HEK293 (cell line): ENCODE measurements at regions not wholly inside any gene's neighbourhood (a gene's known extent, or its start where the extent isn't known, plus 50 kb on each side); places are given as distances from the start of the nearest gene placed in this dataset.

Experiments used
- CTCF ChIA-PET: fragments of 350-600 bp; formaldehyde crosslinking; extraction: SDS; loops from one replicate; lab custom pipeline; 2021; ENCODE audit warnings: antibody characterized with exemption; lab: Yijun Ruan, JAX
- POLR2A ChIA-PET: fragments of 300-600 bp; formaldehyde crosslinking; extraction: SDS; loops from one replicate; lab custom pipeline; 2020; ENCODE audit warnings: antibody characterized with exemption, inconsistent platforms; lab: Yijun Ruan, JAX
- H3K27ac ChIP-seq: fragments of 200-500 bp; sonication (Bioruptor generic); 2 replicates; pipeline ENCODE4 v1.5.1; 2014; ENCODE audit warnings: low read depth, low read length, control low read depth, inconsistent platforms; ENCODE audit errors: extremely low read depth
- H3K36me3 ChIP-seq, 2 experiments: fragments of 200-500 bp in 1 of 2; sonication (Bioruptor generic) in 1 of 2; 1 replicate in 1 of 2; 2 replicates in 1 of 2; pipeline ENCODE4 v1.5.1; 2014 to 2017; ENCODE audit warnings: inconsistent platforms in 2 of 2, low read length in 2 of 2; ENCODE audit not compliant: control insufficient read depth in 2 of 2, insufficient read depth in 1 of 2
- H3K4me1 ChIP-seq: fragments of 200-500 bp; sonication (Bioruptor generic); 2 replicates; pipeline ENCODE4 v1.5.1; 2014; ENCODE audit warnings: mild to moderate bottlenecking, low read length, inconsistent platforms; ENCODE audit not compliant: control insufficient read depth, insufficient read depth
- H3K4me3 ChIP-seq: 2 replicates; pipeline ENCODE4 v1.5.1; 2011; ENCODE audit warnings: low read depth, mild to moderate bottlenecking, control low read depth, low read length, moderate library complexity
- H3K9me3 ChIP-seq: fragments of 200-500 bp; sonication (Bioruptor generic); 2 replicates; pipeline ENCODE4 v1.5.1; 2014; ENCODE audit warnings: low read depth, low read length, inconsistent platforms; ENCODE audit not compliant: control insufficient read depth, insufficient read depth
- GFI1B ChIP-seq: fragments of 450-650 bp; formaldehyde crosslinking; IDR thresholded peaks from 2 replicates; pipeline ENCODE4 v1.5.1; 2016; ENCODE audit warnings: missing biosample characterization, missing genetic modification characterization
- HOXC10 ChIP-seq: sonication (generic); formaldehyde crosslinking; IDR thresholded peaks from 2 replicates; pipeline ENCODE4 v1.8.1; 2023; ENCODE audit warnings: mild to moderate bottlenecking, missing genetic modification reagents
- IKZF3 ChIP-seq: fragments of 450-650 bp; IDR thresholded peaks from 2 replicates; pipeline ENCODE4 v1.5.0; 2018; ENCODE audit warnings: missing biosample characterization, mild to moderate bottlenecking, missing genetic modification characterization, moderate library complexity
- OVOL3 ChIP-seq: fragments of 450-650 bp; formaldehyde crosslinking; IDR thresholded peaks from 2 replicates; pipeline ENCODE4 v1.5.1; 2016; ENCODE audit warnings: missing biosample characterization, missing genetic modification characterization
- PRDM1 ChIP-seq: fragments of 450-650 bp; formaldehyde crosslinking; IDR thresholded peaks from 2 replicates; pipeline ENCODE4; 2016; ENCODE audit warnings: missing biosample characterization, missing genetic modification characterization
- ZBTB1 ChIP-seq: fragments of 450-650 bp; formaldehyde crosslinking; IDR thresholded peaks from 2 replicates; pipeline ENCODE4 v1.5.1; 2016; ENCODE audit warnings: missing biosample characterization, missing genetic modification characterization
- ZEB2 ChIP-seq: fragments of 450-650 bp; formaldehyde crosslinking; IDR thresholded peaks from 2 replicates; pipeline ENCODE4 v1.5.1; 2016; ENCODE audit warnings: missing biosample characterization, missing genetic modification characterization
- ZFP69B ChIP-seq: fragments of 450-650 bp; formaldehyde crosslinking; IDR thresholded peaks from 2 replicates; pipeline ENCODE4 v1.5.1; 2016; ENCODE audit warnings: missing biosample characterization, missing genetic modification characterization
- ZNF112 ChIP-seq: fragments of 450-650 bp; formaldehyde crosslinking; IDR thresholded peaks from 2 replicates; pipeline ENCODE4 v1.5.0; 2017; ENCODE audit warnings: missing biosample characterization, missing genetic modification characterization
- ZNF202 ChIP-seq: fragments of 450-650 bp; formaldehyde crosslinking; IDR thresholded peaks from 2 replicates; pipeline ENCODE4 v1.5.1; 2016; ENCODE audit warnings: missing biosample characterization, missing genetic modification characterization, borderline replicate concordance
- ZNF223 ChIP-seq: fragments of 450-650 bp; formaldehyde crosslinking; IDR thresholded peaks from 2 replicates; pipeline ENCODE4 v1.5.1; 2016; ENCODE audit warnings: missing biosample characterization, missing genetic modification characterization
- ZNF335 ChIP-seq: fragments of 450-650 bp; formaldehyde crosslinking; conservative IDR thresholded peaks from 2 replicates; pipeline ENCODE4 v1.5.1; 2016; ENCODE audit warnings: missing biosample characterization, missing genetic modification characterization
- ZNF350 ChIP-seq: fragments of 450-650 bp; formaldehyde crosslinking; IDR thresholded peaks from 2 replicates; pipeline ENCODE4 v1.5.0; 2017; ENCODE audit warnings: missing biosample characterization, mild to moderate bottlenecking, missing genetic modification characterization
- ZNF362 ChIP-seq: fragments of 450-650 bp; formaldehyde crosslinking; IDR thresholded peaks from 2 replicates; pipeline ENCODE4 v1.5.1; 2016; ENCODE audit warnings: missing biosample characterization, missing genetic modification characterization
- ZNF37A ChIP-seq: fragments of 450-650 bp; IDR thresholded peaks from 2 replicates; pipeline ENCODE4 v1.5.1; 2018; ENCODE audit warnings: missing biosample characterization, missing genetic modification characterization
- ZNF416 ChIP-seq: fragments of 450-650 bp; formaldehyde crosslinking; IDR thresholded peaks from 2 replicates; pipeline ENCODE4 v1.5.1; 2016; ENCODE audit warnings: missing biosample characterization, missing genetic modification characterization
- ZNF521 ChIP-seq: fragments of 450-650 bp; formaldehyde crosslinking; IDR thresholded peaks from 2 replicates; pipeline ENCODE4 v1.5.1; 2017; ENCODE audit warnings: missing biosample characterization, mild to moderate bottlenecking, missing genetic modification characterization
- ZNF529 ChIP-seq: fragments of 450-650 bp; formaldehyde crosslinking; IDR thresholded peaks from 2 replicates; pipeline ENCODE4 v1.5.1; 2017; ENCODE audit warnings: missing genetic modification characterization, missing biosample characterization; ENCODE audit not compliant: insufficient replicate concordance
- ZNF548 ChIP-seq: fragments of 450-650 bp; formaldehyde crosslinking; IDR thresholded peaks from 2 replicates; pipeline ENCODE4 v1.5.1; 2016; ENCODE audit warnings: missing biosample characterization, missing genetic modification characterization
- ZNF600 ChIP-seq: fragments of 450-650 bp; formaldehyde crosslinking; IDR thresholded peaks from 2 replicates; pipeline ENCODE4 v1.5.1; 2016; ENCODE audit warnings: missing biosample characterization, missing genetic modification characterization
- ZNF670 ChIP-seq: fragments of 450-650 bp; formaldehyde crosslinking; IDR thresholded peaks from 2 replicates; pipeline ENCODE4 v1.5.1; 2016; ENCODE audit warnings: missing biosample characterization, missing genetic modification characterization, low read depth
- ZNF747 ChIP-seq: fragments of 450-650 bp; formaldehyde crosslinking; IDR thresholded peaks from 2 replicates; pipeline ENCODE4 v1.5.1; 2016; ENCODE audit warnings: missing biosample characterization, missing genetic modification characterization
- ZNF777 ChIP-seq: fragments of 450-650 bp; formaldehyde crosslinking; IDR thresholded peaks from 2 replicates; pipeline ENCODE4 v1.5.1; 2017; ENCODE audit warnings: missing biosample characterization, missing genetic modification characterization, borderline replicate concordance
- ZNF791 ChIP-seq: fragments of 450-650 bp; formaldehyde crosslinking; IDR thresholded peaks from 2 replicates; pipeline ENCODE4 v1.5.1; 2016; ENCODE audit warnings: missing biosample characterization, missing genetic modification characterization
- ZSCAN23 ChIP-seq: fragments of 450-650 bp; formaldehyde crosslinking; IDR thresholded peaks from 2 replicates; pipeline ENCODE4 v1.5.1; 2016; ENCODE audit warnings: missing biosample characterization, missing genetic modification characterization
- TF ChIP-seq, protein P1 (sequence below): fragments of 450-650 bp; formaldehyde crosslinking; IDR thresholded peaks from 2 replicates; pipeline ENCODE4 v1.5.1; 2017; ENCODE audit warnings: missing biosample characterization, missing genetic modification characterization
- TF ChIP-seq, protein P2 (sequence below): fragments of 450-650 bp; formaldehyde crosslinking; IDR thresholded peaks from 2 replicates; pipeline ENCODE4 v1.5.1; 2017; ENCODE audit warnings: missing biosample characterization, missing genetic modification characterization

GRCh38 chr12:38099686-38100085, 216.9 kb upstream of the ALG10B start:
- Histone ChIP-seq H3K9me3 (no peaks in the 10 kb centered on the region), H3K27ac (no peak overlapping the region), H3K36me3 (no peaks in the 10 kb centered on the region), H3K4me3 (no peak overlapping the region), H3K4me1 (no peaks in the 10 kb centered on the region)
- TF ChIP-seq OVOL3 (tag by site-specific recombination) (no peak), ZNF670 (no peak), ZNF112 (no peak), PRDM1 (no peak), ZNF416 (tag by site-specific recombination) (no peak), ZNF37A (tag by site-specific recombination) (no peak), ZNF362 (tag by site-specific recombination) (no peak), ZNF335 (tag by site-specific recombination) (no peak), ZNF223 (tag by site-specific recombination) (no peak), HOXC10 (no peak), ZFP69B (tag by site-specific recombination) (no peak)
- TF ChIP-seq, protein P1, sequence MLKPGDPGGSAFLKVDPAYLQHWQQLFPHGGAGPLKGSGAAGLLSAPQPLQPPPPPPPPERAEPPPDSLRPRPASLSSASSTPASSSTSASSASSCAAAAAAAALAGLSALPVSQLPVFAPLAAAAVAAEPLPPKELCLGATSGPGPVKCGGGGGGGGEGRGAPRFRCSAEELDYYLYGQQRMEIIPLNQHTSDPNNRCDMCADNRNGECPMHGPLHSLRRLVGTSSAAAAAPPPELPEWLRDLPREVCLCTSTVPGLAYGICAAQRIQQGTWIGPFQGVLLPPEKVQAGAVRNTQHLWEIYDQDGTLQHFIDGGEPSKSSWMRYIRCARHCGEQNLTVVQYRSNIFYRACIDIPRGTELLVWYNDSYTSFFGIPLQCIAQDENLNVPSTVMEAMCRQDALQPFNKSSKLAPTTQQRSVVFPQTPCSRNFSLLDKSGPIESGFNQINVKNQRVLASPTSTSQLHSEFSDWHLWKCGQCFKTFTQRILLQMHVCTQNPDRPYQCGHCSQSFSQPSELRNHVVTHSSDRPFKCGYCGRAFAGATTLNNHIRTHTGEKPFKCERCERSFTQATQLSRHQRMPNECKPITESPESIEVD, result no peak
- CTCF ChIA-PET, result no interaction called here
- POLR2A ChIA-PET, result no interaction called here

GRCh38 chr12:38101753-38102152, 214.8 kb upstream of the ALG10B start:
- H3K9me3 ChIP-seq, result no peaks in the 10 kb centered on the region
- TF ChIP-seq ZNF777 (tag by site-specific recombination), result no peak
- no peak for TF ChIP-seq ZNF202 (tag by site-specific recombination)
- no peak for TF ChIP-seq ZNF600
- TF ChIP-seq ZNF548 (tag by site-specific recombination), result no peak
- TF ChIP-seq, protein P2, sequence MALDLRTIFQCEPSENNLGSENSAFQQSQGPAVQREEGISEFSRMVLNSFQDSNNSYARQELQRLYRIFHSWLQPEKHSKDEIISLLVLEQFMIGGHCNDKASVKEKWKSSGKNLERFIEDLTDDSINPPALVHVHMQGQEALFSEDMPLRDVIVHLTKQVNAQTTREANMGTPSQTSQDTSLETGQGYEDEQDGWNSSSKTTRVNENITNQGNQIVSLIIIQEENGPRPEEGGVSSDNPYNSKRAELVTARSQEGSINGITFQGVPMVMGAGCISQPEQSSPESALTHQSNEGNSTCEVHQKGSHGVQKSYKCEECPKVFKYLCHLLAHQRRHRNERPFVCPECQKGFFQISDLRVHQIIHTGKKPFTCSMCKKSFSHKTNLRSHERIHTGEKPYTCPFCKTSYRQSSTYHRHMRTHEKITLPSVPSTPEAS (tag by site-specific recombination), result no peak
- TF ChIP-seq ZBTB1 (tag by site-specific recombination), result no peak
- TF ChIP-seq ZNF791 (tag by site-specific recombination), result no peak
- TF ChIP-seq ZNF350 (tag by site-specific recombination), result no peak
- no peak for TF ChIP-seq ZNF529 (tag by site-specific recombination)
- TF ChIP-seq IKZF3 (tag by site-specific recombination), result no peak
- no peak for TF ChIP-seq ZEB2 (tag by site-specific recombination)
- TF ChIP-seq ZNF521 (tag by site-specific recombination), result no peak
- no peak for TF ChIP-seq ZSCAN23
- TF ChIP-seq GFI1B (tag by site-specific recombination), result no peak
- TF ChIP-seq ZNF747 (tag by site-specific recombination), result no peak
- TF ChIP-seq, all 188 proteins: peak for 0
- H3K4me3 ChIP-seq, result no peak overlapping the region
- H3K4me1 ChIP-seq, result no peaks in the 10 kb centered on the region
- no peak overlapping the region for H3K27ac ChIP-seq
- no peaks in the 10 kb centered on the region for H3K36me3 ChIP-seq
- POLR2A ChIA-PET, result no interaction called here
- CTCF ChIA-PET, result no interaction called here
